Rectal smooth muscle tissue (tissue), 1 donor: ENCODE measurements at regions not wholly inside any gene's neighbourhood (a gene's known extent, or its start where the extent isn't known, plus 50 kb on each side); places are given as distances from the start of the nearest gene placed in this dataset.

Source experiments
- H3K27ac ChIP-seq: one replicate; pipeline ENCODE4 v1.7.0; 2013; ENCODE audit warnings: low read depth, low read length, inconsistent platforms
- H3K27me3 ChIP-seq: one replicate; pipeline ENCODE4 v1.7.0; 2013; ENCODE audit warnings: low read length; ENCODE audit not compliant: control insufficient read depth, insufficient read depth
- H3K36me3 ChIP-seq: one replicate; pipeline ENCODE4 v1.7.0; 2013; ENCODE audit warnings: low read length; ENCODE audit not compliant: control insufficient read depth, insufficient read depth
- H3K4me1 ChIP-seq: one replicate; pipeline ENCODE4 v1.7.0; 2013; ENCODE audit warnings: low read length; ENCODE audit not compliant: control insufficient read depth, insufficient read depth
- H3K4me3 ChIP-seq: one replicate; pipeline ENCODE4 v1.7.0; 2013; ENCODE audit warnings: low read length
- H3K9ac ChIP-seq: one replicate; pipeline ENCODE4 v1.7.0; 2013; ENCODE audit warnings: low read length

DNA sequence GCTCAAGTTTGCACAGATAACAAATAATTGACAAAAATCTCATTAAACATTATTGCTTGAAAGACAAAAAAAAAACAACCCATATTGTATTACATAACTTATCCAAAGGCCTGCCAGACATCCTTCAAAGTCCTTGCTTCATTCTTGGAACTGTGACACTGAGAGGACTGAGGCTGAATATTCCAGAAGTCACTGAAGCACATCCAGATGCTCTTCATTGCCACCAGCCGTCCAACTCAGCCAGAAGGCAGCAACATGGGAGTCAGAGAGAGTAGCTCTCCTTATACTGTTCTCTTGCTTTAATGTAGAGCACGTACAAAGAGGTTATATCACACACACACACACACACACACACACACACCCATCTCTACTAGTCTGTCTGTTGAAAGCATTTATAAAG, 755.0 kb downstream of the LTN1 start:
- Histone ChIP-seq H3K9ac (no peak overlapping the region), H3K4me3 (no peak overlapping the region), H3K36me3 (no peaks in the 10 kb centered on the region), H3K4me1 (peaks cover 9% of the 10 kb centered on the region), H3K27me3 (no peaks in the 10 kb centered on the region), H3K27ac (no peak overlapping the region)

DNA sequence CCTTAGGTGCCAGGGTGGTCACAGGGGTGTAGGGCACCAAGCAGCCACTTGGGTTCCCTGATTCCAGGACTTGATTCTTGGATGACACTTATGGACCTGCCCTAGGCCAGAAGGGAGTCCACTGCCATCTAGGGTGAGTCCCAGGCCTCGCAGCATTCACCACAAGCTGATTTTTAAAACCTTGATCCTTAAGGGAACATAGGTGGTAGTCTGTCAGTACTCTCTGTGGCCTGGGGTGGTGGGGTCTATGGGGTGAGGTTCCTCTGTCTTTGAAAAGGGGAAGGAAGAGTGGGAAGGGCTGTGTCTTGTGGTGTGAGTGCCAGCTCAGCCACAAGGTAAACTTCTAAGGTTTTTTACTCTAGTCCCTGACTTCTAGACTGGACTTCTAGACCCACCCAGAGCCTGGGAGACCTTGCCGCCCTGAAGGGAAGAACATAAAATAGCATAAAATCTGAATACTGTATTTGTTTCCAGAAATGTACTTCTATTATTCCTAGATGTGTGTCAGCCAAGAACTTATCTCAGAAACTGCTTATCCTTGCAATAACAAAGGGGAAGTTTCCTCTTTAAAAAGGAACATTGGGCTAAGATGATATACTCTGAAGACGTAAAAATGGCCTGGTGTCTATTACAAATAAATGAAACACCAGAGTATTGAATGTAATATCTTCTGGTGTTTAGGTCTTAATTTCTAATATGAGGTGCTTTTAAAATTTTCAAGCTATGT, 757.3 kb downstream of the LTN1 start:
- Histone ChIP-seq H3K4me1 (peaks cover 9% of the 10 kb centered on the region), H3K27me3 (no peaks in the 10 kb centered on the region), H3K4me3 (no peak overlapping the region), H3K9ac (no peak overlapping the region), H3K27ac (no peak overlapping the region), H3K36me3 (no peaks in the 10 kb centered on the region)

DNA sequence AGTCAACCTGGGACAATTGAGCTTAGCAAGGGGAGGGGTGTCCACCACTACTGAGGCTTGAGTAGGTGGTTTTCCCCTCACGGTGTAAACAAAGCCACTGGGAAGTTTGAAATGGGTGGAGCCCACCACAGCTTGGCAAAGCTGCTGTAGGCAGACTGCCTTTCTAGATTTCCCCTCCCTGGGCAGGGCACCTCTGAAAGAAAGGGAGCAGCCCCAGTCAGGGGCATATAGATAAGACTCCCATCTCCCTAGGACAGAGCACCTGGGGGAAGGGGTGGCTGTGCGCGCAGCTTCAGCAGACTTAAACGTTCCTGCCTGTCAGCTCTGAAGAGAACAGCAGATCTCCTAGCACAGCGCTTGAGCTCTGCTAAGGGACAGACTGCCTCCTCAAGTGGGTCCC, 758.4 kb downstream of the LTN1 start:
- no peak overlapping the region for H3K27ac ChIP-seq
- peaks cover 6% of the 10 kb centered on the region for H3K4me1 ChIP-seq
- H3K36me3 ChIP-seq = no peaks in the 10 kb centered on the region
- H3K9ac ChIP-seq = no peak overlapping the region
- H3K27me3 ChIP-seq = no peaks in the 10 kb centered on the region
- no peak overlapping the region for H3K4me3 ChIP-seq

DNA sequence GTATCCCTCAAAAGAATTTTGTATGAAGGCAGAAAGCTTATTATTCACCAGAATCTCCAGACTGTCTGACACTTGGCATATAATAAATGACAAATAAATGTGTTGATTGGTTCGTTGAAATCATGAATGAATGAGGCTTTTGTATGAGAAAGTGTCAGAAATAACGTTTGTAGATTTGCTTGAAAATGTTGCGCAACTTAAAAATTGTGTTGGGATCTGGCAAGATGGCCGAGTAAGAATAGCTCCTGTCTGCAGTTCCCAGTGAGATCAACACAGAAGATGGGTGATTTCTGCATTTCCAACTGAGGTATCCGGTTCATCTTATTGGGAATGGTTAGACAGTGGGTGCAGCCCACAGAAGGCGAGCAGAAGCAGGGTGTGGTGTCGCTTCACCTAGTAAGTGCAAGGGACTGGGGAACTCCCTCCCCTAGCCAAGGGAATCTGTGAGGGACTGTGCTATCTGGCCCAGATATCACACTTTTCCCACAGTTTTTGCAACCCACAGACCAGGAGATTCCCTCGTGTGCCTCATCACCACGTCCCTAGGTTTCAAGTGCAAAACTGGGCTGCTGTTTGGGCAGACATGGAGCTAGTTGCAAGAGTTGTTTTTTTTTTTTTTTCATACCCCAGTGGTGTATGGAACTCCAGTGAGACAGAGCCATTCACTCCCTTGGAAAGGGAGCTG, 759.0 kb downstream of the LTN1 start:
- Histone ChIP-seq H3K36me3 (no peaks in the 10 kb centered on the region), H3K4me1 (peaks cover under 1% of the 10 kb centered on the region), H3K27me3 (no peaks in the 10 kb centered on the region), H3K27ac (no peak overlapping the region), H3K9ac (no peak overlapping the region), H3K4me3 (no peak overlapping the region)

DNA sequence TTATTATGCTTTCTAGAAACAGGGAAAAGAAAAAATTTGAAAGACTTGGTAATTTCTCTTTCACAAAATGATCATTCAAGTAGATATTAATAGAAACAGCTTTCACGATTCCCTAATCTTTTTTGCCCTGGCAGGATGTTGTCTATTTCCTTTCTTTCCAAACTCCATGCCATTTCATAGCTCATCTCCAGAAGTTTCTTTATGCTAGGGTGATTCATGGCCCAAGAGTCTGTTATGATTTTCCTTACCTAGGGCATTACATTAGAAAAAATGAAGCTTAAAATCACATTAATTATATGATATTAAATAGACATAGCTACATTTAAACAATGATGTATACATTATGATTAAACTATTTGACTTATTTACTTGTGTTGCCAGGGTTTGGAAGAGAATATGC, 762.1 kb downstream of the LTN1 start:
- Histone ChIP-seq H3K9ac (no peak overlapping the region), H3K36me3 (no peaks in the 10 kb centered on the region), H3K4me3 (no peak overlapping the region), H3K27me3 (no peaks in the 10 kb centered on the region), H3K27ac (no peak overlapping the region), H3K4me1 (no peaks in the 10 kb centered on the region)

DNA sequence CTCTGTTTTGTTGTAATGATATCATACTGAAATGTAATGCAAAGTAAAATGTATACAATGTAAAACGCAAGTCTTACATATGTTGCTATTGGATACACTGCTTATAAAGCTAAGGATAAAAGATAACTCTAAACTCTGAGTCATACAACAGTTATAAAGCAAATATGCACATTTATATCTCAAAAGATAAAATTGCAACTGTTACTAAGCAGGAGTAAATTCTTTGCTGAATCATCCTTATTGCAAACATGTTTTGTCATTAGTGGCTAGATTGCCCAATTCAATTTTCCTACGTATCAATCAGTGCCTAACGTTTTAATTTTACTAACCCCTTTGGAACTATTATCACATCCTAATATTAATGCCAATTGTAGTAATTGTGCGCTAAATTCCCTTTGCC, 762.9 kb downstream of the LTN1 start:
- Histone ChIP-seq H3K4me1 (no peaks in the 10 kb centered on the region), H3K36me3 (no peaks in the 10 kb centered on the region), H3K27ac (no peak overlapping the region), H3K9ac (no peak overlapping the region), H3K27me3 (no peaks in the 10 kb centered on the region), H3K4me3 (no peak overlapping the region)

DNA sequence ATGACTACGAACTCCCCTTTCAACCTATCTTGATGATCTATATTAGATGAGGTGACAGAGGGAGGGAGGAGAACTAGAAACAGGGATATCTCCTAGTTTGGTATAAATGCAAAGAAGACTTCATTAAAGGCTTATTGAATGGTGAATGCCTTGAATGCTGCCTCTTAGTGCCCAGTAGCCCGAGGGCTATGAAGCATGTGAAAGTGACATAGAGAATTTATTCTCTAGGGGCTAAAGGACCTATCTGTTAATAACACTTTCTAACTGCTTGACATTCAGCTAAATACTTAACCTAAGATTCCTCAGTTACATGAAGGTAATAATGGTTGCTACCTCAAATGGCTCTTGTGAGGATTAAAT, 764.1 kb downstream of the LTN1 start:
- no peaks in the 10 kb centered on the region for H3K36me3 ChIP-seq
- no peaks in the 10 kb centered on the region for H3K4me1 ChIP-seq
- H3K9ac ChIP-seq = no peak overlapping the region
- no peak overlapping the region for H3K4me3 ChIP-seq
- no peaks in the 10 kb centered on the region for H3K27me3 ChIP-seq
- H3K27ac ChIP-seq = no peak overlapping the region

DNA sequence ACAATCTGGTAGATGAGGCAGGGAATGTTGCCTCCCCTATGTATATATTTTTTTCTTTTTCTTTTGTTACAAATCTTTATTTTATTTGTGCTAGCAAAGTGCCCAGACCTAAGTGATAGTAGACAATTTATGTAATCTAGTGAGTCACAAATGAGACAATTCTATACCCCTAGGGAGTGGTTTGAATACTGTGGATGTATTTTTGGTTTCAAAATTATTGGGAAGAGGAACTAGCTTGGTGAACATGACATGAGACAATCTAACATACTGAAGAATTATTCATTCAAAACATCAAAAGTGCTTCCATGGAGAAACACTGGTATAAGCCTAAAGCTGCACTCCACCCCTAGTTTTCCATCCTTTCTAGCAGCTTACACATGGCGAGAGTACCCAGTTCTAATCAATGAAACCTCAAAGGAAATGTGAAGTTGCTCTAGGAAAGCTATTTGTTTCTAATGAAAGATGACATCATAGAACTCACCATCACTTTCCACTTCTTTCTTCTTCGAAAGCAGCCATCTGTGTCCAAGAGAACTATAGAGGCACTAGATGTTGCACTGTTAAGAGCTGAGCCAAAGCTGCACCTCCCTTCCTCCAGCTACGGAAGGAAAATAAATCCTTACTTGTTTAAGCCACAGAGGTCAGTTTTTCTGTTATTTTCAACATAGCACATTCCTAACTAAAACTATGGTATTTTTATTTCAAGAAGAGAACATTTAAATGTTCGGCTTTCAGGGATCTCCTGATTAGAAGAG, 764.6 kb downstream of the LTN1 start:
- no peak overlapping the region for H3K4me3 ChIP-seq
- H3K27me3 ChIP-seq = no peaks in the 10 kb centered on the region
- no peaks in the 10 kb centered on the region for H3K36me3 ChIP-seq
- no peak overlapping the region for H3K27ac ChIP-seq
- H3K4me1 ChIP-seq = no peaks in the 10 kb centered on the region
- no peak overlapping the region for H3K9ac ChIP-seq

DNA sequence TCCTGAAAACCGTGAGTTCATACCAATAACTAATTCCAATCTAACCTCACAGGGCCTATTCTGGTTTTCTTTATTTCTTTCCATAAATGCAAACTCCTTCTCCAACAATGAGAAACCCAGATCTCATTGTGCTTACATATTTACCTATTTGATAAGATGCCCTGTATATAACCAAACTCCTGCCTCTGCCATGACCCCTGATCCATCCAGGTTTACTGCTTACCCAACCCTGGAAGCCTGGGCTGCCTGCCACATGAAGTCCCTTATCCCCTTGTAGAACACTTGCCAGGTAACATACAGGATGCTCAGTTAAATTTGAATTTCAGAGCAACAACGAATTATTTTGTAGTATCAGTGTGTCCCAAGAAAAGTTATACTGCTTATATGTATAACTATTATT, 766.1 kb downstream of the LTN1 start:
- H3K4me3 ChIP-seq = no peak overlapping the region
- no peak overlapping the region for H3K27ac ChIP-seq
- no peaks in the 10 kb centered on the region for H3K27me3 ChIP-seq
- H3K9ac ChIP-seq = no peak overlapping the region
- H3K36me3 ChIP-seq = no peaks in the 10 kb centered on the region
- no peaks in the 10 kb centered on the region for H3K4me1 ChIP-seq

DNA sequence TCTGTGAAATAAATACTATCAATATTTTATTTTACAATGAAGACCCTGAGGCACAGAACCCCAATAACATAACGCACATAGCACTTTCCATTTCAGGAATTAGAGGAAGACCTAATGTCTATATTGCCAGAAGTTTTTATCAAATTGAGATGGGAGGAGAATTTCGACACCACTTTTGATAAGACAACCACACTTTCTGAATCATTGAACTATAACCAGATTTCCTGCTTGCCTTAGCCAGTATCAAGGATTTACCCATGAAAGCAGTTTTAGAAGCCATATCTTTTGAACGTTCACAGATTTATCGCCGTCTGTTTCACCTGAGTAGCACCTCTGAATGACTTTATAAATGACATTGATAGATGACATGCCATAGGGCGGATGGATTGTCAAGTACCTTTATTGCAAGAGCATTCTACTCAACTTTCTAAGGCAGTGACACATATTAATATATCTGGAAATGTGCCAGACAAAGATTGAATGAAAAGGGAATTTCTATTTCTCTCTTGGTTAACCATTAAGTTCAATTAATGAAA, 768.4 kb downstream of the LTN1 start:
- Histone ChIP-seq H3K27ac (no peak overlapping the region), H3K4me1 (no peaks in the 10 kb centered on the region), H3K36me3 (no peaks in the 10 kb centered on the region), H3K9ac (no peak overlapping the region), H3K27me3 (no peaks in the 10 kb centered on the region), H3K4me3 (no peak overlapping the region)

DNA sequence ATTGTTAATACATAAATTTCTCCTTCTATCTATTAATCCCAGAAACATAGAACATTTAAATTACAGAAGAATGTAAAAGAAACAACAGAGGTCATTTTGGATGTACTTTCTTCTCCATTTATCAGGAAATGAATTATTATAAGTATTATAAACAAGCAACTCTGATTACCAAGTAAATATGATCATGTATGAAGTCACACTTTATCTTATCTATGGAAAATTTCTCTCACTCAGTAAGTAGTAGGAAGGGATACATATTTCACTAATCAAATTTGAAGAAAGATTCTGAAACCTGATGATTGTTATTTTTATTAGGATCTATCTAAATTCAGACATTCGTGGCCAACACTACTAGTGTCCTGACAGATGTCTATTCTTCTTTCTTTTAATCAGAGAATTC, 770.7 kb downstream of the LTN1 start:
- no peak overlapping the region for H3K4me3 ChIP-seq

DNA sequence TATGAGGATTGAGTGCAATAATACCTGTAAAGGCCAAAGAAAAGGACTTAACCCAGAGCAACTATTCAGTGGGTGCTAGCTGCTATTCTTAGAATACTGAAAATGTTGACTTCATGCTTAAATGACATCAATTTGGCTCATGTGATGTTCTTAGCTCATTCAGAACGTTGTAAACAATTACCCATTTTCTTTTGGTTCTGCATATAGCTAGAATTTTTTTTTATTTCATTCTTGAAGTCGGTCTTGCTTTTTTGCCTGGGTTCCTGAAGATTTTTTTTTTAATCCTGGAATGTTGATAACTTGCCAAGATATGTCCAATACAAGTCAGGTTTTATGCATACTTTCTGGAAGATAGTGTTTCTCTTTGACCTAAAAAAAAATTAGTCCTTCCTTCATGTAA, 772.0 kb downstream of the LTN1 start:
- Histone ChIP-seq H3K4me1 (no peaks in the 10 kb centered on the region), H3K27ac (no peak overlapping the region), H3K4me3 (no peak overlapping the region), H3K36me3 (no peaks in the 10 kb centered on the region), H3K9ac (no peak overlapping the region), H3K27me3 (no peaks in the 10 kb centered on the region)

More for the DNA sequence above, 770.7 kb downstream of the LTN1 start:
- no peaks in the 10 kb centered on the region for H3K36me3 ChIP-seq
- H3K27me3 ChIP-seq = no peaks in the 10 kb centered on the region
- no peaks in the 10 kb centered on the region for H3K4me1 ChIP-seq
- no peak overlapping the region for H3K27ac ChIP-seq
- no peak overlapping the region for H3K9ac ChIP-seq
